Neural cell (in vitro differentiated cells): ENCODE measurements at regions not wholly inside any gene's neighbourhood (a gene's known extent, or its start where the extent isn't known, plus 50 kb on each side); places are given as distances from the start of the nearest gene placed in this dataset.

Experiments used
- EP300 ChIP-seq: fragments of 450-650 bp; conservative IDR thresholded peaks from 2 replicates; pipeline ENCODE4 v1.6.1; 2014; ENCODE audit warnings: antibody characterized with exemption, mild to moderate bottlenecking, moderate library complexity; ENCODE audit not compliant: poor library complexity, severe bottlenecking
- EZH2 ChIP-seq: fragments of 200-600, 300-800 bp; shearing (Covaris generic), sonication (generic); IDR thresholded peaks from 2 replicates; pipeline ENCODE4 v1.6.1; 2014; ENCODE audit warnings: antibody characterized with exemption, low read length, borderline replicate concordance, mild to moderate bottlenecking; ENCODE audit not compliant: insufficient read depth, poor library complexity, severe bottlenecking
- MXI1 ChIP-seq: fragments of 450-650 bp; conservative IDR thresholded peaks from 2 replicates; pipeline ENCODE4 v1.6.1; 2014; ENCODE audit warnings: antibody characterized with exemption, mild to moderate bottlenecking; ENCODE audit not compliant: poor library complexity, severe bottlenecking
- POLR2AphosphoS5 ChIP-seq: IDR thresholded peaks from 2 replicates; pipeline ENCODE4 v1.6.1; 2012
- RAD21 ChIP-seq: fragments of 450-650 bp; conservative IDR thresholded peaks from 2 replicates; pipeline ENCODE4 v1.6.1; 2014; ENCODE audit warnings: antibody characterized with exemption, mild to moderate bottlenecking, moderate library complexity
- TAF1 ChIP-seq: IDR thresholded peaks from 2 replicates; pipeline ENCODE4 v1.6.1; 2012; ENCODE audit warnings: low read depth
- TF ChIP-seq, protein P1 (sequence below): fragments of 450-650 bp; IDR thresholded peaks from 2 replicates; pipeline ENCODE4 v1.5.1; 2014; ENCODE audit warnings: antibody characterized with exemption, mild to moderate bottlenecking, moderate library complexity; ENCODE audit not compliant: poor library complexity, severe bottlenecking

DNA sequence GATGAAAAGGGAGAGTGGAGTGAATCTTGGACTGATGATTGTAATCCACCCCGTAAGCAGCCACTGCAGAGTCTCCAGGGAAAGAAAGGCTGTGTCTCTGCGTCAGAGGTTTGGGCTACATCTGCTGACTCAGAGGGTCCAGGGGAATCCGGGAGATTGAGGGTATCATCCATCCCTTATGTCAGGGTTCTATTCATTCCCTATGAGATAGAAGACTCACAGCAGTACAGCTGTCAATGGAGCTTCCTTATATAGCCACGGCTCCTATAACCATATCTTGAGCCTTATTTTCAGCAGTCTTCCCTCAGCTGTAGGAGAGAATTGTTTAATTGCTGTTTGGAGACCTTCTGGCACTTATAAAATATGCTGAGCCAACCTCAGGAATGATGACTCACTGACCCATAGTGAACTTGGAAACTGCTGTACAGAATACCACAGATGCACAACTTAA, 558.2 kb upstream of the PFKP start:
- TF ChIP-seq EP300: no peak
- no peak for TF ChIP-seq POLR2AphosphoS5
- no peak for TF ChIP-seq EZH2
- TF ChIP-seq, protein P1, sequence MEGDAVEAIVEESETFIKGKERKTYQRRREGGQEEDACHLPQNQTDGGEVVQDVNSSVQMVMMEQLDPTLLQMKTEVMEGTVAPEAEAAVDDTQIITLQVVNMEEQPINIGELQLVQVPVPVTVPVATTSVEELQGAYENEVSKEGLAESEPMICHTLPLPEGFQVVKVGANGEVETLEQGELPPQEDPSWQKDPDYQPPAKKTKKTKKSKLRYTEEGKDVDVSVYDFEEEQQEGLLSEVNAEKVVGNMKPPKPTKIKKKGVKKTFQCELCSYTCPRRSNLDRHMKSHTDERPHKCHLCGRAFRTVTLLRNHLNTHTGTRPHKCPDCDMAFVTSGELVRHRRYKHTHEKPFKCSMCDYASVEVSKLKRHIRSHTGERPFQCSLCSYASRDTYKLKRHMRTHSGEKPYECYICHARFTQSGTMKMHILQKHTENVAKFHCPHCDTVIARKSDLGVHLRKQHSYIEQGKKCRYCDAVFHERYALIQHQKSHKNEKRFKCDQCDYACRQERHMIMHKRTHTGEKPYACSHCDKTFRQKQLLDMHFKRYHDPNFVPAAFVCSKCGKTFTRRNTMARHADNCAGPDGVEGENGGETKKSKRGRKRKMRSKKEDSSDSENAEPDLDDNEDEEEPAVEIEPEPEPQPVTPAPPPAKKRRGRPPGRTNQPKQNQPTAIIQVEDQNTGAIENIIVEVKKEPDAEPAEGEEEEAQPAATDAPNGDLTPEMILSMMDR: no peak
- no peak for TF ChIP-seq TAF1
- TF ChIP-seq RAD21: no peak
- TF ChIP-seq MXI1: no peak
